ENCODE measurements at regions not wholly inside any gene's neighbourhood (a gene's known extent, or its start where the extent isn't known, plus 50 kb on each side); places are given as distances from the start of the nearest gene placed in this dataset.

DNA sequence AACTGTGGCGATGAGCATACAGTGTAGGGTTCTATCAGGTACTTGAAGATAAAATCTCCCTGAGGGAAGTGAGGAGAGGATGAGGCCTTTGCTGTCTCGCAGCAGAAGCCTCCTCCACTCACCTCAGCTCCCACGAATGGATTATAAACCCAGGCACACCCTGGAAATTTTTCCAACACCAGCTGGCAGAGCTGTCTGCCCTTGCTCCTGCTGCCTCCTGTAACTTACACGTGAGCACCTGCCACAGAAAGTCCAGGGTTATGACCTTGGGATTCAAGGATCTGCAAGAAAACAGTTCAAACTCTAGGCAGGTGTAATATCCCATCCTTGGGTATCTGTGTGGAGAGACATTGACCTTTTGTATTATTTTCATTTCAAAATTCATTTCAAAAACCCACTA lies 70.9 kb upstream of the MYO16 start:
- Mint-ChIP-seq H3K36me3 (ENCODE audit: insufficient read depth in 1 of 3, low read depth in 3 of 3) (no peaks in the 10 kb centered on the region), H3K9me3 (no peaks in the 10 kb centered on the region; a peak in 1 of 5 replicates), H3K4me1 (no peaks in the 10 kb centered on the region), H3K27ac (no peak overlapping the region), H3K27me3 (ENCODE audit: low read depth) (no peaks in the 10 kb centered on the region), H3K4me3 (no peak overlapping the region)
- Histone ChIP-seq H3K79me1 (ENCODE audit: insufficient read depth, low read depth, low read length, poor library complexity, severe bottlenecking) (no peaks in the 10 kb centered on the region), H3K18ac (ENCODE audit: insufficient read length, low read depth, low read length) (no peak overlapping the region), H3K79me2 (ENCODE audit: insufficient read depth, low read length) (no peaks in the 10 kb centered on the region), H2AFZ (ENCODE audit: low read length) (no peak overlapping the region), H3K14ac (ENCODE audit: insufficient read depth, low read length) (no peak overlapping the region), H3K23ac (ENCODE audit: insufficient read length, low read depth, low read length) (no peak overlapping the region), H3K9me3 (ENCODE audit: control insufficient read depth, low read depth, low read length) (no peaks in the 10 kb centered on the region), H3K9ac (ENCODE audit: extremely low read depth, insufficient read length, low read length) (no peak overlapping the region), H3K4ac (ENCODE audit: low read depth, low read length) (no peak overlapping the region), H2AK5ac (ENCODE audit: insufficient read length, low read length) (no peak overlapping the region), H4K8ac (replicated peaks; ENCODE audit: insufficient read length, low read depth, low read length) (no peak overlapping the region), H3T11ph (ENCODE audit: low read length) (no peak overlapping the region), H2BK15ac (ENCODE audit: low read depth, low read length) (no peak overlapping the region), H2BK20ac (ENCODE audit: low read depth, low read length, poor library complexity, severe bottlenecking) (no peak overlapping the region), H2BK12ac (ENCODE audit: insufficient read length, low read depth, low read length) (no peak overlapping the region), H3K23me2 (ENCODE audit: insufficient read length, low read depth, low read length, poor library complexity, severe bottlenecking) (no peaks in the 10 kb centered on the region), H2BK5ac (ENCODE audit: insufficient read length, low read length) (no peak overlapping the region), H4K20me1 (ENCODE audit: control insufficient read depth, insufficient read depth, insufficient read length) (no peaks in the 10 kb centered on the region), H4K5ac (ENCODE audit: insufficient read length, low read depth, low read length) (no peak overlapping the region), H2BK120ac (ENCODE audit: low read depth, low read length, poor library complexity, severe bottlenecking) (no peak overlapping the region), H4K91ac (ENCODE audit: insufficient read length, low read depth, low read length) (no peak overlapping the region), H3K4me1 (ENCODE audit: insufficient read depth, low read length) (no peaks in the 10 kb centered on the region), H3K4me2 (ENCODE audit: insufficient read depth, insufficient read length, low read length) (no peak overlapping the region), H3K27me3 (ENCODE audit: insufficient read depth, low read length) (no peaks in the 10 kb centered on the region), H3K27ac (ENCODE audit: insufficient read length, low read depth, low read length) (no peak overlapping the region), H3K56ac (ENCODE audit: insufficient read length, low read depth, low read length) (no peak overlapping the region)
- DNase-seq = no peak
- no CpG with 5 or more reads among the region's 4 CpGs for WGBS (ENCODE audit: extremely low coverage, insufficient read length, low lambda C conversion rate)
- TF ChIP-seq, protein P1, sequence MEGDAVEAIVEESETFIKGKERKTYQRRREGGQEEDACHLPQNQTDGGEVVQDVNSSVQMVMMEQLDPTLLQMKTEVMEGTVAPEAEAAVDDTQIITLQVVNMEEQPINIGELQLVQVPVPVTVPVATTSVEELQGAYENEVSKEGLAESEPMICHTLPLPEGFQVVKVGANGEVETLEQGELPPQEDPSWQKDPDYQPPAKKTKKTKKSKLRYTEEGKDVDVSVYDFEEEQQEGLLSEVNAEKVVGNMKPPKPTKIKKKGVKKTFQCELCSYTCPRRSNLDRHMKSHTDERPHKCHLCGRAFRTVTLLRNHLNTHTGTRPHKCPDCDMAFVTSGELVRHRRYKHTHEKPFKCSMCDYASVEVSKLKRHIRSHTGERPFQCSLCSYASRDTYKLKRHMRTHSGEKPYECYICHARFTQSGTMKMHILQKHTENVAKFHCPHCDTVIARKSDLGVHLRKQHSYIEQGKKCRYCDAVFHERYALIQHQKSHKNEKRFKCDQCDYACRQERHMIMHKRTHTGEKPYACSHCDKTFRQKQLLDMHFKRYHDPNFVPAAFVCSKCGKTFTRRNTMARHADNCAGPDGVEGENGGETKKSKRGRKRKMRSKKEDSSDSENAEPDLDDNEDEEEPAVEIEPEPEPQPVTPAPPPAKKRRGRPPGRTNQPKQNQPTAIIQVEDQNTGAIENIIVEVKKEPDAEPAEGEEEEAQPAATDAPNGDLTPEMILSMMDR (conservative IDR thresholded peaks at IDR 0.05) = no peak
